HG03378 (cell line): ENCODE measurements at regions not wholly inside any gene's neighbourhood (a gene's known extent, or its start where the extent isn't known, plus 50 kb on each side); places are given as distances from the start of the nearest gene placed in this dataset.
"Not testable (repeated sequence)": the region's sequence is repeated elsewhere in the genome, so short reads cannot be mapped to it uniquely, and the experiment has no call there.

Experiments used
- ATAC-seq: cut with Tn5 transposase; IDR thresholded peaks from one replicate; pipeline ENCODE4 v1.9.1; 2021; ENCODE audit warnings: mild to moderate bottlenecking, moderate library complexity; ENCODE audit not compliant: unreplicated experiment

- no peak for ATAC-seq
Measured at GRCh38 chrX:45524296-45524695, 323.6 kb upstream of the DIPK2B start.

- no peak for ATAC-seq
Measured at GRCh38 chrX:45518552-45518951, 317.9 kb upstream of the DIPK2B start.

DNA sequence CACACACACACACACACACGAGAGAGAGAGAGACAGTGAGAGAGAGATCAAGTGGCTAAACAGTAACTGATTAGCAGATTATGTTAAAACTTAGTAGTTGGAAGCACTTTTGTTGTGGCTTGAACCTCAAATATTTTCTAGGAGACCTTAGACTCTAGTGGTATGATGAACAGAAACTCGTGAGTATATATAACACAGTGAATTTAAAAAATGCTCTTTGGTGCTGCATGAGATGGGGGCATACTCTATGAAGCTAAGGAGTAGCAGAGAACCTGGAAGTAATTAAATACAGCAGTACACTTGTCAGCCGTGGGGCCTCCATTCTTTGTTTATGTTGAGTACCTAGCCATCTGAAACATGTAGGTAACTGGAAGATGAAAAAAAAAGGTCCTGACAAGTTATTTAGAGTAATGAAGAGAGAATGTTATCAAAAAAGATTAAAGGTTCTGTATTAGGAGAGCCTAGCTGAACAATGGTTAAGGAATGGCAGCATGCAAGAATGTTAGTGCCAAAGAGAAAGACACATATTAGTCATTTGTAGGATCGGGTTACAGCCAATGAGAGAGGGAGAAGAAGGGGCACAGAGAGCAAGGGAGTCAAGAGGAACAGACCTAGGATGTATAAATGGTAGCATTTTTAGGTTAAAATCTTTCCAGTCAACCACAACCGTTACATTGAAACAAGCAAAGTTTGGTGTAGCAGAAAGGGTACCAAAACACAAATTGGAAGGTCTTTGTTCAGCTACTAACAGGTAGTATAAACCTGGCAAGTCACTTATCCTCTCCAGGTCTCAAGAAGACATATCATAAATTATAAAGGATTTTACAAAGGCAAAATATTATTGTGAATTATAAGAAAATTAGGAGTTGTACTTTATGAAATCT, 316.7 kb upstream of the DIPK2B start:
- no peak for ATAC-seq

GRCh38 chrX:45515262-45516215, 314.9 kb upstream of the DIPK2B start:
- no peak for ATAC-seq

DNA sequence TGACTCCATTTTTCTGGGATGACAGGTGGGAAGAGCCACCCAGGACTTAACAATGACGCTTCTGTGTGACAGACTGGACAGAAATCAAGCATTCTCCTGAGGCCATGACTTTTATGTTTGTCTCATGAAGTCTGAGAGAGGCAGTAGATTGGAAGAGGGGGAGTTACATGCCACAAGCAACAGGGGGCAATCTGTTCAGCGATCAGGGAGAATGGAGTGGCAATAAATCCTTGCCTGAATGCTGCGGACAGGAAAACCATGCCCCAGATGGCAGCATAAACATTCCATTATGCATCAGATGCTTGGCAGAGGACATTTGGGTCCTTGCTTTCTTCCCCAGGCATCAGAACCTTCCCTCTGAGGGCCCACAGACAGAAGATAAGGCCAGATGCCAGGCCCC, 312.4 kb upstream of the DIPK2B start:
- no peak for ATAC-seq

- ATAC-seq, result no peak
Measured at GRCh38 chrX:45508454-45508853, 307.8 kb upstream of the DIPK2B start.

GRCh38 chrX:45506149-45506730, 305.6 kb upstream of the DIPK2B start:
- no peak for ATAC-seq

DNA sequence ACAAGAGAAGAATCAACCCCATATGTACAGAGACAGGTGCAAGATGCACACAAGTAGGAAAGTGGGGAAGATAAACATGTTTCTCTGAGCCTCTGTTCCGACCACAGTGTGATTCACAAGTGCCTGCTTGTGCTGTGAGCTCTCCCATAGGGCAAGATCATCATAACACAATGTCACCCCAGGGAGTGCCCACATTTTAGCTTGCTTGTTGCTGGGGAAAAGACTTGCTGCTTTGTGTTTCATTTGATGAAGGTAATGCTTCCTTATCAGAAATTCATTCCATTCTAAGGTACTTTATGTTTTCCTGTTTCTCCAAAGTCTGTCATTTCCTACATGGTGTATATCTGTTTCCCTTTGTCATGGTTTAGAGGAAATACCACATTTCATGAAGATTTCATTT, 304.5 kb upstream of the DIPK2B start:
- ATAC-seq, result no peak

GRCh38 chrX:45503787-45504362, 303.2 kb upstream of the DIPK2B start:
- ATAC-seq, result not testable (repeated sequence)

- no peak for ATAC-seq
Measured at GRCh38 chrX:45502396-45502795, 301.7 kb upstream of the DIPK2B start.

GRCh38 chrX:45497290-45497689, 296.6 kb upstream of the DIPK2B start:
- ATAC-seq, result no peak

- ATAC-seq, result no peak
Measured at GRCh38 chrX:45485719-45486118, 285.0 kb upstream of the DIPK2B start.

DNA sequence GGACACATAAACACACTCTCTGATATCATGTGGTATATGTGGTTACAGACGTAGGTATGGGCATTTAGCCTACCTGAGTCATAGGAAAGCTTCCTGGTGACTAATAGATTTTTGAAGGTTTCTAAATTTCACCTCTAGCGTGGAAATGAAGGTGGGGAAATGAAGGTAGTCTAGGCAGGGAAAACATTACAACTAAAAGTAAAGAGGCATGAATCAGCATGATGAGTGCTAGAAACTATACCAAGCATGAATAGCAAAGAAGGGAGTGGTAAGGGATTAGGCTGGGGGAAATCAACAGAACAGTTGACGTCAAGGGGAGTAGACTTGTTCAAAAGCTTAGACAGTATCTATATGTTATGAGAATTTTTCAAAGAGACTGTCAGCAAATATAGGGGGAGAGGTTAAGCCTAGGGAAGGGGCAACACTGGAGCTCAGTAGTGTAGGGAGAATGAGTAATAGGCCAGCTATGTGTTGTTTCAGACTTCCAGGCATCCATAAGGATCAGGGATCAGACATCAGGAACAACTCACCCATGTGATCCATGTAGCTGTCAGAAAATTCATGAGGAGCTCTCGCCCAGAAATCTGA, 279.3 kb upstream of the DIPK2B start:
- no peak for ATAC-seq

- no peak for ATAC-seq
Measured at GRCh38 chrX:45479196-45479834, 278.6 kb upstream of the DIPK2B start.

- no peak for ATAC-seq
Measured at GRCh38 chrX:45472968-45473367, 272.3 kb upstream of the DIPK2B start.

- not testable (repeated sequence) for ATAC-seq
Measured at GRCh38 chrX:45467537-45467936, 266.9 kb upstream of the DIPK2B start.

DNA sequence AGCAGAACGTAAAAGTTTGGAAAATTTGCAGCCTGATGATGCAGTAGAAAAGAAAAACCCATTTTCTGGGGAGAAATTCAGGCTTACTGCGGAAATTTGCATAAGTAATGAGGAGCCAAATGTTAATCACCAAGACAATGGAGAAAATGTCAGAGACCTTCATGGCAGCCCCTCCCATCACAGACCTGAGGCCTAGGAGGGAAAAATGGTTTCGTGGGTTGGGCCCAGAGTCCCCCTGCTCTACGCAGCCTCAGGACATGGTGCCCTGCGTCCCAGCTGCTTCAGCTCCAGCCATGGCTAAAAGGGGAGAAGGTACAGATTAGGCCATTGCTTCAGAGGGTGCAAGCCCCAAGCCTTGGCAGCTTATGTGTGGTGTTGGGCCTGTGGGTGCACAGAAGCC, 255.1 kb upstream of the DIPK2B start:
- ATAC-seq, result not testable (repeated sequence)

- ATAC-seq, result no peak
Measured at GRCh38 chrX:45454290-45454689, 253.6 kb upstream of the DIPK2B start.

GRCh38 chrX:45449982-45450381, 249.3 kb upstream of the DIPK2B start:
- ATAC-seq, result no peak

GRCh38 chrX:45447995-45448394, 247.3 kb upstream of the DIPK2B start:
- ATAC-seq, result no peak
